ENCODE measurements at regions not wholly inside any gene's neighbourhood (a gene's known extent, or its start where the extent isn't known, plus 50 kb on each side); places are given as distances from the start of the nearest gene placed in this dataset.

DNA sequence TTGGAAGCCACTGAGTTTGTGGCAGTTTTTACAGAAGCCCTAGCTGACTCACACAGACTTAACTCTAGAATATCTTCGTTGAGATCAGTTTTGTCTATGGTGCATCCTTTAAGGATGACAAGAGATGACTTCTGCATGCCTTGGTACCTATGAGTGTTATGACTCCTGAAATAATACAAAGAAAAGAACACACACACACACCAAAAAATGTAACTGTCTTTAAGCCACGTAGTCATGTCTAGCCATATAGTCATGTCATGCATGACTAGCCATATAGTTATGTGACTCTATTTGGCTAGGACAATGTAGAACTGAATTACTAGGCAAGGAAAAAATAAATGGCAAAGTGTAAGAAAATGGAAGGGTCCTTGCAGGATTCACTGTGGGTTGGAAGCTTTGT lies 447.8 kb downstream of the NLGN4X start:
- no peak overlapping the region for H2AFZ ChIP-seq (ENCODE audit: control insufficient read depth, low read depth, low read length)
- H3K9me3 ChIP-seq (replicated peaks; ENCODE audit: control insufficient read depth, insufficient read depth, low read length), result no peaks in the 10 kb centered on the region
- ATAC-seq (no peak), DNase-seq (ENCODE audit: low read depth, low spot score) (no peak), FAIRE-seq (no peak)
- no peaks in the 10 kb centered on the region for H3K4me1 ChIP-seq (ENCODE audit: control insufficient read depth, insufficient read depth, low read length)
- H3K79me2 ChIP-seq (ENCODE audit: control insufficient read depth, insufficient read depth, low read length), result no peaks in the 10 kb centered on the region
- RAD21 ChIA-PET (ENCODE audit: unreplicated experiment), result no interaction called here
- H3K36me3 ChIP-seq (ENCODE audit: control insufficient read depth in 2 of 2, insufficient read depth in 2 of 2, low read length in 1 of 2), result no peaks in the 10 kb centered on the region
- CTCF ChIA-PET, result no interaction called here
- H3K9ac ChIP-seq (ENCODE audit: control insufficient read depth, insufficient read depth, low read length), result no peak overlapping the region
- no peak overlapping the region for H3K4me3 ChIP-seq
- no peak overlapping the region for H3K4me2 ChIP-seq (ENCODE audit: control insufficient read depth, insufficient read depth)
- POLR2A ChIA-PET, result no interaction called here
- WGBS (ENCODE audit: insufficient coverage, insufficient replicate concordance, low lambda C conversion rate, missing lambda C conversion rate), result 0% methylated on average over 2 of the region's 2 CpGs
- H3K27ac ChIP-seq (ENCODE audit: control insufficient read depth, insufficient read depth), result no peak overlapping the region
- intact Hi-C loops (cut with micrococcal nuclease; ENCODE audit: unreplicated experiment), result no loop called here
- in situ Hi-C loops (cut with MboI), result no loop called here
- no TSS peak for BruUV-seq (replicated peaks)
- TF ChIP-seq BMI1 (IDR thresholded peaks at IDR 0.05; ENCODE audit: borderline replicate concordance) (no peak), SIX5 (IDR thresholded peaks at IDR 0.05; ENCODE audit: low read depth, low read length, severe bottlenecking) (no peak), CBFB (IDR thresholded peaks at IDR 0.05; ENCODE audit: low read depth) (no peak), ZNF687 (IDR thresholded peaks at IDR 0.05) (no peak), ETV6 (conservative IDR thresholded peaks at IDR 0.05 in 1 of 2, IDR thresholded peaks at IDR 0.05 in 1 of 2; ENCODE audit: borderline replicate concordance in 1 of 2, low read depth in 1 of 2) (no peak), ZZZ3 (IDR thresholded peaks at IDR 0.05; ENCODE audit: control insufficient read depth, insufficient read length, low read depth) (no peak), ASH2L (IDR thresholded peaks at IDR 0.05; ENCODE audit: borderline replicate concordance, low read depth) (no peak), NFYA (IDR thresholded peaks at IDR 0.05; ENCODE audit: borderline replicate concordance, low read depth, low read length) (no peak), FOXK2 (IDR thresholded peaks at IDR 0.05) (no peak), SUZ12 (IDR thresholded peaks at IDR 0.05; ENCODE audit: unreplicated experiment) (no peak)
- TF ChIP-seq, protein P1, sequence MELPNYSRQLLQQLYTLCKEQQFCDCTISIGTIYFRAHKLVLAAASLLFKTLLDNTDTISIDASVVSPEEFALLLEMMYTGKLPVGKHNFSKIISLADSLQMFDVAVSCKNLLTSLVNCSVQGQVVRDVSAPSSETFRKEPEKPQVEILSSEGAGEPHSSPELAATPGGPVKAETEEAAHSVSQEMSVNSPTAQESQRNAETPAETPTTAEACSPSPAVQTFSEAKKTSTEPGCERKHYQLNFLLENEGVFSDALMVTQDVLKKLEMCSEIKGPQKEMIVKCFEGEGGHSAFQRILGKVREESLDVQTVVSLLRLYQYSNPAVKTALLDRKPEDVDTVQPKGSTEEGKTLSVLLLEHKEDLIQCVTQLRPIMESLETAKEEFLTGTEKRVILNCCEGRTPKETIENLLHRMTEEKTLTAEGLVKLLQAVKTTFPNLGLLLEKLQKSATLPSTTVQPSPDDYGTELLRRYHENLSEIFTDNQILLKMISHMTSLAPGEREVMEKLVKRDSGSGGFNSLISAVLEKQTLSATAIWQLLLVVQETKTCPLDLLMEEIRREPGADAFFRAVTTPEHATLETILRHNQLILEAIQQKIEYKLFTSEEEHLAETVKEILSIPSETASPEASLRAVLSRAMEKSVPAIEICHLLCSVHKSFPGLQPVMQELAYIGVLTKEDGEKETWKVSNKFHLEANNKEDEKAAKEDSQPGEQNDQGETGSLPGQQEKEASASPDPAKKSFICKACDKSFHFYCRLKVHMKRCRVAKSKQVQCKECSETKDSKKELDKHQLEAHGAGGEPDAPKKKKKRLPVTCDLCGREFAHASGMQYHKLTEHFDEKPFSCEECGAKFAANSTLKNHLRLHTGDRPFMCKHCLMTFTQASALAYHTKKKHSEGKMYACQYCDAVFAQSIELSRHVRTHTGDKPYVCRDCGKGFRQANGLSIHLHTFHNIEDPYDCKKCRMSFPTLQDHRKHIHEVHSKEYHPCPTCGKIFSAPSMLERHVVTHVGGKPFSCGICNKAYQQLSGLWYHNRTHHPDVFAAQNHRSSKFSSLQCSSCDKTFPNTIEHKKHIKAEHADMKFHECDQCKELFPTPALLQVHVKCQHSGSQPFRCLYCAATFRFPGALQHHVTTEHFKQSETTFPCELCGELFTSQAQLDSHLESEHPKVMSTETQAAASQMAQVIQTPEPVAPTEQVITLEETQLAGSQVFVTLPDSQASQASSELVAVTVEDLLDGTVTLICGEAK (IDR thresholded peaks at IDR 0.05; ENCODE audit: borderline replicate concordance), result no peak
- TF ChIP-seq, protein P2, sequence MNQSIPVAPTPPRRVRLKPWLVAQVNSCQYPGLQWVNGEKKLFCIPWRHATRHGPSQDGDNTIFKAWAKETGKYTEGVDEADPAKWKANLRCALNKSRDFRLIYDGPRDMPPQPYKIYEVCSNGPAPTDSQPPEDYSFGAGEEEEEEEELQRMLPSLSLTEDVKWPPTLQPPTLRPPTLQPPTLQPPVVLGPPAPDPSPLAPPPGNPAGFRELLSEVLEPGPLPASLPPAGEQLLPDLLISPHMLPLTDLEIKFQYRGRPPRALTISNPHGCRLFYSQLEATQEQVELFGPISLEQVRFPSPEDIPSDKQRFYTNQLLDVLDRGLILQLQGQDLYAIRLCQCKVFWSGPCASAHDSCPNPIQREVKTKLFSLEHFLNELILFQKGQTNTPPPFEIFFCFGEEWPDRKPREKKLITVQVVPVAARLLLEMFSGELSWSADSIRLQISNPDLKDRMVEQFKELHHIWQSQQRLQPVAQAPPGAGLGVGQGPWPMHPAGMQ (IDR thresholded peaks at IDR 0.05; ENCODE audit: borderline replicate concordance), result no peak
- no peaks in the 10 kb centered on the region for H3K27me3 ChIP-seq (replicated peaks in 1 of 2; ENCODE audit: control insufficient read depth in 2 of 2, insufficient read depth in 2 of 2, low read length in 1 of 2)
- H4K20me1 ChIP-seq (ENCODE audit: control insufficient read depth, insufficient read depth), result no peaks in the 10 kb centered on the region
- SMC1A ChIA-PET (ENCODE audit: uncharacterized antibody, unreplicated experiment), result interaction anchor here (1.3 kb wide), 1 partner anchor 10 kb away, joined by 3 read pairs; no protein-coding TSS in a partner anchor

Measured in GM12878 (cell line).